NCI-H526 treated with DMSO at 0.1 percent for 48 hours (cell line): ENCODE measurements at regions not wholly inside any gene's neighbourhood (a gene's known extent, or its start where the extent isn't known, plus 50 kb on each side); places are given as distances from the start of the nearest gene placed in this dataset.
"Not testable (repeated sequence)": the region's sequence is repeated elsewhere in the genome, so short reads cannot be mapped to it uniquely, and the experiment has no call there.

Experiments
- DNase-seq: peaks from one replicate; lab custom pipeline; 2025; lab: John Stamatoyannopoulos, UW

DNA sequence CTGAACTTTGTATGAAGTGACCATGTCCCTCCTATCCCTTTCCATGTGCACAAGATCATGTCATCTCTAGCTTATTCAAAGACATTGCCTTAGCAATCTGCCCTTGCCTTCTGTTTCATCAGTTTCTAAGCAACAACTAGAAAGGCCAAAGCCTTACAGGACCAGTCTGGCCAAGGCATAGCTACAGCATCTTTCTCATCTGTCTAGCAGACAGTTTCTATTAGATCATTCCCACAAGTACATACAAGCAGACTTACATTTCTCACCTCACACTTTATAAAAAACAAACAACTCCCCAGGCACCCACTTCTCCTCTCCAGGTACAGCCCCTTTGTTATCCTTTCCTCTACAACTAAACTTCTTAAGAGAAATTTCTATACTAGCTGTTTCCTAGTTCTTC lies 188.7 kb upstream of the AADAT start:
- DNase-seq: no peak

DNA sequence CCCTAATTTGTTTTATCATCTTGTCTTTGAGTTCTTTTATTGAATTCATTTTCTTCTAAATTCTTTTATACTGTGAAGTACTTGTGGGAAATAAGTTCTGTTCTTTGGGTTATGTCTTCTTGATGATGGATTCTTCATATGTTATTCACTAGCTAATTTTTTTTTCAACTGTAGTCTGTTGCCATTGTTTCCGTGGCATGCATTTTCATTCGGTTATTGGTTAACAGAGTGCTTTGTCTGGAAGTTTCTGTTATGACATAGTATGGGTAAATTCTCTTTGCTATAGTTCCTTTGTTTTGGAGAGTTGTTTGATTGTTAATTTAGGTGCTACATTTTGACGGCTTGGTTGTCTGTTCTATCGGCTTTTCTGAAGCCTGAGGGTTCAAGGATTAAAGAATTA lies 184.9 kb upstream of the AADAT start:
- DNase-seq: no peak

DNA sequence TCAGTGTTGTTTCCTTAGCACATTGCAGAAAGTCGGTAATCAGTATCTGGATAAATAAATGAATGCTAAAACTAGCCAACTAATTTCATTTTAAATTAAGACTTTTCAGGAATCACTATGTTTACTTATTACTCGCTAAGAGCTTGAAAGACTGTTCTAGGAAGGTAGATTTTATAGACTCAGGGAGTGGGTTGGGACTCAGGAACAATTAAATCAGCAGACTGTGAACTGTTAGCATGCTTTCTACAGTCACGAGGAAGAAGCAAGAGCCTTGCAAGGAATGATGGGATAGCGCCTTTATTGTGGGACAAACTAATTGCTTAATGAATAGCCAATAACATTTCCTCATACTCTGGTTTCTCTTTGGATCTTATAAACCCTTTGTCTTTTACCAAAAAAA lies 183.2 kb upstream of the AADAT start:
- DNase-seq: no peak

DNA sequence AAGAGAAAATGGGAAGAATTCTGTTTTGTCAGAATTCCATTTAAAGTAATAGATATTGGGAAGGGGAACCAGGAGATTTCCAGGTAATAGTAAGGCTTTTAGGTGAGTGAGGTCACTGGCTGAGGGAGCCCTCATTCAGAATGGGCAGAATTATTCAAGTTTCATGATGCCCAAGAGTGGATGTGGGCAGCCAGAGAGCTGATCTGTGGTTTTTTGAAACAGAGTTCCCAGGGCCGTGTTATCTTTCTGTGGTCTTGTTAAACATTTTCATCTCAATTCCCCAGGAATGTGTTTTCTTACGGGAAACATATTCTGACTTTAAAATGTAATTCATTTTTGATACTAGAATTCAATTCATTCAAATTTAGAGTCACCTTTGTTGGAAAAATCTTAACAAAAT lies 182.0 kb upstream of the AADAT start:
- DNase-seq: no peak

DNA sequence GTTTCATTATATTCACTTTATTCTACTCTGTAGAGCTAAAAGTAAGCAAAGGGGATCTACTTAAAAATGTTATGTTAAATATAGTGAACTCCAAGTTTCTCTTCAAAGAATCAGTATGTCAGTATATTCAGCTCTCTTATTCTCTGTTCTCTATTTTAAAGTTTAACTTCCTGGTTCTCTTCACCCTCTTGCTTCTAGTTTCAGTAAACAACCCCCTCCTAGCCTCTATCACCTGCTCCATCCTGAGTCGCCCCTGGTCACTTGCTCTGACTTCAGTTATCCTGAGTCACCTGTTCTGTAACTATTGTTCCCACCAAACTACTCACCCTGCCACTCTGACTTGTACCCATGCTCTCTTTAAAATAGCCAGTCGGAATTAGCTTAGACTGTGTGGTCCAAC lies 180.9 kb upstream of the AADAT start:
- DNase-seq: no peak

DNA sequence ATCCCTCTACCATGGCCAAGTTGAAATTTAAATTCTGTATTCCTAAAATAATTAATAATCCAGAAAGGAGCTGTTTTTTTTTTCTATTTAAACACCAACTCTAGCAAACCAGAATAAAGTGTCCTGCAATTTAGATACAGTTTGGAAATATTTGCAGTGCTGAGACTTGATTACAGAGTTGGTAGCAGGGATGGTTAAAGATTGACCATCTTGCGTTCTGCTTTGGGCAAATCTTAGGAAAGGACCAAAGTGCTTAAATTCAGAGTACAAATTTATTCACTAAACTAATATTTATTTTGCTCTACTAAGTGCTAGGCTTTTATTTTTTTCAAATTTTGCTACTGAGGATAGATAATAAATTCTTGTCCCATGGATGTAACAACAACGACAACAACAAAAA lies 180.2 kb upstream of the AADAT start:
- DNase-seq: no peak

DNA sequence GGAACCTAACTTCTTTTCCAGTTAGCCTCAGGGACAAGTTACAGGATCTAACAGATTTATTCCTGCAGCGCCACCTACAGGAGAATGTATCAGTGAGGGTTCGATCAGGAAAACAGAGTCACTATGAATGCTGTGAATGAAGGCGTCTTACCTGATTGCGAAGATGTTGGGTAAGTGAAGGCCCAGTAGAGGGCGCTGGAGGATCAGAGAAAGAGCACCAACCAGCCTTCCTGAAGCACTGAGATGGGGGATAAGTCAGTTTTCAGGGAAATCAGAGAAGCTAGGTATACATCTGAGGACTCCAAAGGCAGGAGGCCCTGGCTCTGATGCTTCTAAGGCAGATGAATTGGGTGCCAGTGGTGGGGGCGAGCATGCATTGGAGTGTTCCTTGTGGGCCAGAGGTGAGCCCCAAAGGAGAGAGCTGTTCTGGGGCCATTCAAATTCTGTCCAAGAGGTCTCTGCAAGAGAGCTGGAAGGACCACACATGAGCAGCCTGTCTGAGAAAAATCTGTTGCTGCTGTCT lies 169.9 kb upstream of the AADAT start:
- DNase-seq: peak; percentile 87

DNA sequence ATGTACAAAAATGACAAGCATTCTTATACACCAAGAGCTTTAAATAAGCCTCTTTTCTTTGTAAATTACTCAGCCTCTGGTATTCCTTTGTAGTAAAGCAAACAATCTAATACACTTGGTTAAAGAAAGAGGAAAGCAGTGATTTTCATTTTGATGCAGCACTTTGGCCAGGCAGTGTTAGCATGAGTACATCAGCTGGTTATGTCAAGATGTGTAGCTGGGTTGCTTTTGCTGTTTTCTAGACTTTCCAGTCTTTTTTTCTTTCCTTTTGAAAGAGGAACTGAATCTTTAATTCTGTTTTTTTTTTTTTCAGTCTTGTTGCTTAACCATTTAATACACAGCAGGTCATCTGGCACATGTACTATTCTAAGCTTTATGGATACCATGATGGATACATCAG lies 167.1 kb upstream of the AADAT start:
- DNase-seq: no peak

DNA sequence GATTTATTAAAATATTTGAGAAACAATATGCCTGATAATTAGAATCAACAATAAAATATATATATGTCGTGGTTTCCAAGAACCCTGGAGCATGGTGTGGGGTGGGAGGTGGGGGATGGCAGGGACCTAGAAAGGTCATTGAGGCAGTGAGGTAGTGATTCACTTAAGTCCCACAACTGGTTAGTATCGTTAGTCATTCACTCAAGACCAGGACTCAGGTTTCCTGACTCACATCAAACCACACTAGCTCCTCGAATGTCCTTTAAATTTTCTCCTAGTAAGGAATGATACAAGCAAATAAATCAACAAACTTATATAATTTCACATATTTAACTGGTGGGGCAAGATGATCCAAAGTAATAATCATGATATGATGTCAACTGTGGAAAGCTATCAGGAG lies 158.8 kb upstream of the AADAT start:
- no peak for DNase-seq

DNA sequence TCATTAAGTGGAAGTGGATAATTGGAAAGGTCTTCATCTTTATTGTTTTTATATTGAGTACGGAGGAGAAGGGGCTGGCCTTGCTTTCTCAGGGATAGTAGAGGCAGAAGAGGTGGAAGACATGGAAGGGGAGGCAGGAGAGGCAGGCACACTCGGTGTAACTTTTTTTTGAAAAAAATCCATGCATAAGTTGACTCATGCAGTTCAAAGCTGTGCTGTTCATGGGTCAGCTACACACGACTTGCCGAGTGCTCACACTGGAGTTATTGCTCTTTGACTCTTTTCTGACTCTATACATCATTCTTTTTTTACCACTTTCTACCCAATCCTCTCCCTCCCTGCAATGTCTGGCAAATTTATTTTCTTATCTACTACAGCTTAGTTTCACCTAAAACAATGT lies 158.3 kb upstream of the AADAT start:
- no peak for DNase-seq

DNA sequence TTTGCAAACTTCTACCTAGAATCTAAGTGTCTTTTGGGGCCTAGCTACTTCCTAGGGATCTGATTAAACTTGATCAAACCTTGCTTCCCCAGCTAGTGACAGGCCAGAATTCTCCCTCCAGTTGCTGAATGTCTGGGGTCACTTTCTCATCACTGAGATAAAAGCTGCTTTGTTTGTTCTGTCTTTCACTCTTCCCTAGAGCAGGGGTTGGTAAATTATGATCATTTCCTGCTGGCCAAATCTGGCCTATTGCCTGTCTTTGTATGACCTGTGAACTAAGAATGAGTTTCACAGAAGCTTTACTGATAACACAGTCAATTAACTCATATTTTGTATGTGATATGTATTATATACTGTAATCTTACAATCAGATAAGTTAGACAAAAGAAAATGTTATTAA lies 157.8 kb upstream of the AADAT start:
- no peak for DNase-seq

DNA sequence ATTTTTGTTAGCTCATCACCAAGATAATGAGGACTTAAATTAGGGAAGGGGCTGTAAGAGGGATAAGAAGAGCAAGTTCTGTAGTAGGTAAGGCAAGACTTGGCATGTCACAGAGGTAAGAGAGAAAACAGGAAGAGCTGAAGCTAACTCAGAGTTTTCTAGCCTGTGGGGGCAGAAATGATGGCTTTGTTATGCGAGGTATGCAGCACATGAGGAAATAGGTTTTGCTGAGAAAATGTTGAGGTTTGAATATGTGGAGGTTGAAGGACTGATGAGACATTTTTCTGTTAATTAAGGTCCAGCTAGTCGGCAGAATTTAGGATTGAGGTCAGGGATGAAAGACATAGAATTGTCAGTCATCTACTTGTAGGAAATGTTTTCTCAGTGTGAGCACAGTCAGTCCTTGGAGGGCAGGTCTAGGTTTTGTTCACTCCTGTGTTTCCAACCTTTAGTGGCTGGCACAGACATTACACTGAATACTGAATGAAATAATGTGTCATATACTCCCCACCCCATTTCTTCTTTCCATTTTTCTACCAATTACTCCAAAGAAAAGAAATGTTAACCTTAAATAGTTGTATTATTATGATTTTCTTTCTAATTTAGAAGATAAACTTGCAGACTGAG lies 154.0 kb upstream of the AADAT start:
- no peak for DNase-seq

DNA sequence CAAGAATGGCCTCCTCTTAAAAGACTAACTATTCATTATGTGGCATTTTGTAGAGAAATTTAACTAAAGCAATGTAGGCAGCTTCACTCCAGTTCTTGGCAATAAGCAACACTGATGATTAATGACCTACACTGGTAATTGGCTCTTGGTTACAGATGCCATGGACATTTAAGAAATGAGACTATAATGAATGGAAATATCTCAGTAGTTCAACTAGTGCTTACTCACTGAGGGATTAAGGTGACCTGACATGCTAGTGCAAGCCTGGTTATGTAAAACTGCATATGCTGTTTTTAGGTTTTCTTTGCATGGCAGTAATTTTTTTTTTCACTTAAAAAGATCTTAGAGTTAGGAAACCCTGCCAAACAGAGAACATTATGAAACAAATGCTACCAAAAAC lies 152.7 kb upstream of the AADAT start:
- DNase-seq: no peak

DNA sequence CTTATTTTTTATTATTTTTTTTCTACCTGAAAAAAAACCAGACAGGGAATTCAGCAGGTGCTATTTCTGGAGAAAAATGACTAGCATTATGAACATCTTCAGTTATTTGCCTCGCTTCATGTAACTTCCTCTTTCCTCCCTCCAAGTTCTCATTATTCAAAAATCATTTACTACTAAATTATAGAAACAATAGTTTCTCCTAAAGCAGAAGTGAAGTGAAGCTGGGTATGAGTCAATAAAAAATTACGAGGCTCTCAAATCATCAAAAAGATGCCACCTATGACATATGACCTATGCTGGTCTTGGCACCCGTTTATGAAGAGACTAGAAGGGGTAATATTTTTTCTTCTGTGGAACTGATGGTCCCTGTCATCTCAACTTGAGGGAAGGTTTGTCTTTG lies 145.0 kb upstream of the AADAT start:
- DNase-seq: no peak

DNA sequence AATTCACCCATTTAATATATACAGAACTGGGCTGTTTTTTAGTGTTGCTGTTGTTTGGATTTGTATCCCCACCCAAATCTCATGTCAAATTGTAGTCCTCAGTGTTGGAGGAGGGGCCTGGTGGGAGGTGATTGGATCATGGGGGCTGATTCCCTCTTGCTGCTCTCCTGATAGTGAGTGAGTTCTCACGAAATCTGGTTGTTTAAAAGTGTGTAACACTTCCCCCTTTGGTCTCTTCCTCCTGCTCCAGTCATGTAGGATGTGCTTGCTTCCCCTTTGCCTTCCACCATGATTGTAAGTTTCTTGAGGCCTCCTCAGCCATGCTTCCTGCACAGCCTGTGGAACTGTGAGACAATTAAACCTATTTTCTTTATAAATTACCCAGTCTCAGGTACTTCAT lies 141.6 kb upstream of the AADAT start:
- DNase-seq: no peak

DNA sequence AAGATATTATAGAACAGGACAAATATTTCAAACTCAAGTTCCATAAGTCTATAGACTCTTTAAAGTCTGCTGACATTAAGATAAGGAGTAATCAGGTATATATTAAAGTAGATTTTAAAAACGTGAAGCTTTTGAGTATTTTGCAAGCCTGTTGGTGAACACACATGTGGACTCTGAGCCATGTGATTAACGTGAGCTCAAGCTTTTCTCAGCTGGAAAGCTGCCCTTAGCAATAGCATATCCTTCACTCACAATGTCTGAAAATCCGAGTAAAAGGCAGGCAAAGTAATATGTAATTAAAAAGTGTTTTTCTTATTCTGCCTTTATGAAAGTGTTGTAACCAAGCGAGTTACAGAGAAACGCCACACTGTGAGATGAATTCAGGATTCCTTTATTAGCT lies 140.5 kb upstream of the AADAT start:
- no peak for DNase-seq

DNA sequence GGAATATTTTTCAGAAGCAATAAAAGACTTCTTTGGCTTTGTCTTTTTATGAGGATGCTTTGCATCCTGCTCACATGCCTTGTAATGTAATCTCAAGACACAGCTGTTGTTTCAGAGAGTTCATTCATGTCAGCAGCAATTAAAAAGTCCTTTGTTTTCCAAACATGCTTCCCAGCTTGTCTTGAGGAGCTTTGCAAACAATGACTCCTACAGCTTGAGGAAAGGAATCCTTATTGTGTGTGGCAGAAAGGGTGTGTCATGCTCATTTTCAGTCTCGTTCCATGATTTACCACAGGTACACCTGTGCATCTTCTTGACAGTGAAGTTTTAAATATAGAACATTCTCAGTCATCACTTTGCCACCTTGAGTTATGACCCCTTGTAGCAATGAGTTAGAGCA lies 139.2 kb upstream of the AADAT start:
- no peak for DNase-seq

DNA sequence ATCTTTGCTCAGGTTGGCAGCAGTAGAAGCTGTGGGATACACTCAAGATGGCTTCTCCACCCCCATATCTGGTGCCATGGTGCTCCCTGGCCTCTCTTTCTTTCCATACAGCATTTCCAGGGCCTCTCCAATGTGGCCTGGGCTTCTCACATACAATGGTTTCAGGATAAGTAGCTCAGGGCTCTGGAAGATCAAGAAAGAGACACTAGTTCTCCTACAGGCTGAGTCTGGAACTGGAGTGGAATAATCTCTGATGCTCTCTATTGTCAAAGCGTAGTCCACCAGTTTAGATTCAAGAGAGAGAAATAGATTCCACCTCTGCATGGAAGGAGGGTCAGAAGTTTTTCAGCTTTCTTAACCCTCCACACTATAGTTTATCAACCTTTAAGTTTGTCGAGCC lies 138.2 kb upstream of the AADAT start:
- DNase-seq: no peak

DNA sequence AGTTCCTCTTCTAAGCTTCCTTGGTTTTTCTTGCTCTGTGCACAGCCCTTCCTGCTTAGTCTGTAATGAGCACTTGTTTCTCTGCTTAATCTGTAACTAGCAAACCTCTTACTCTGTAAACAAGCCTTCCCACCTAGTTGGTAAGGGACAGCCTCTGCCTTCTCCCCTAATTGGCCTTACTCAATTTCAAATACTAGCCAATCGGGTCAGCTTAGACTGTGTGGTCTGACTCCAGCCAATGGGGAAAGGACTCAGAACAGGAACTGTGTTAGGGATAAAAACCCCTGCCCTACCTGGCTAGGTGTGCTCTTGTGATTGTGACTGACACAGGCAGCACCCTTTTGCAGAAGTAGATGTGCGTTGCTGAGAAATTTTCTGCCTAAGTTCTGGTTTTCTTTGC lies 136.5 kb upstream of the AADAT start:
- no peak for DNase-seq

DNA sequence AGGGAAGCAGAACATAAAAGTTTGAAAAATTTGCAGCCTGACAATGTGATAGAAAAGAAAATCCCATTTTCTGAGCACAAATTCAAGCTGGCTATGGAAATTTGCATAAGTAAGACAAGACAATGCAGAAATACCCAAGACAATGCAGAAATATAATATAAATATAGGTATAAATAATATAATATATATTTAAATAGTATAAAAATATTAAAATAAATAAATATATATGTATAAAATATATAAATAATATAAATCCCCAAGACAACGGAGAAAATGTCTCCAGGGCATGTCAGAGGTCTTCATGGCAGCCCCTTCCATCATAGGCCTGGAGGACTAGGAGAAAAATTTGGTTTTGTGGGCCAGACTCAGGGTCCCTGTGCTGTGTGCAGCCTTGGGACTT lies 125.0 kb upstream of the AADAT start:
- no peak for DNase-seq

DNA sequence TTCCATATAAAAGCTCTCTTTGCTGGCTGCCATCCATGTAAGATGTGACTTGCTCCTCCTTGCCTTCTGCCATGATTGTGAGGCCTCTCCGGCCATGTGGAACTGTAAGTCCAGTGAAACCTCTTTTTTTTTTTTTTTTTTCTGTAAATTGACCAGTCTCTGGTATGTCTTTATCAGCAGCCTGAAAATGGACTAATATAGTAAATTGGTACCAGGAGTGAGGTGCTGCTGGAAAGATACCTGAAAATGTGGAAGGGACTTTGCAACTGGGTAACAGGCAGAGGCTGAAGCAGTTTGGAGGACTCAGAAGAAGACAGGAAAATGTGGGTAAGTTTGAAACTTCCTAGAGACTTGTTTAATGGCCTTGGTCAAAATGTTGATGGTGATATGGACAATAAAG lies 124.3 kb upstream of the AADAT start:
- no peak for DNase-seq

DNA sequence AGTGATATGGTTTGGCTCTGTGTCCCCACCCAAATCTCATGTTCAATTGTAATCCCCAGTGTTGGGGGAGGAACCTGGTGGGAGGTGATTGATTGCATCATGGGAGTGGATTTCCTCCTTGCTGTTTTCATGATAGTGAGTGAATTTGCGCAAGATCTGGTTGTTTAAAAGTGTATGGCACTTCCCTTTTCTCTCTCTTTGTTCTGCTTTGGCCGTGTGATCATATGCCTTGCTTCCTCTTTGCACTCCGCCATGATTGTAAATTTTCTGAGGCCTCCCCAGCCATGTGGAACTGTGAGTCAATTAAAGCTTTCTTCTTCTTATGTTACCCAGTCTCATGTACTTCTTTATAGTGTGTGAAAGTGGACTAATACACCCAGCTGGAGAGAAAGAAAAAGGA lies 113.0 kb upstream of the AADAT start:
- no peak for DNase-seq

DNA sequence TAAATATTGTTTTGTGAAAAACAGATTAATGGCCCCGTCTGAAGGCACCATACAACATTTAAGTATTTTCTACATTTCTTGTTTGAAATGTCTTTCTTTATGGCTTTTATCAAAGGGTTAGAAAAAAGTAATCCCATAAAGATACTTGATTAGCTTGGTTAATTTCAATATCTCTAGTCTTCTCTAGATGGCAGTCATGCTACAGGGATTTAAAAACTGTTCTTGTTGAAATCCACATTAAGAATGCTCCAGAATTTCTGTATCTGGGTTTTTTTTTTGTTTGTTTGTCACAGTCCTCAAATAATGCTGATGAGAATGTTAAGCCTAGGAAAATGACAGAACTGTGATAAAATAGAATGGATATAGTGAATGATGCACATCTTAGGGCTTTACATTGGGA lies 109.0 kb upstream of the AADAT start:
- DNase-seq: no peak

DNA sequence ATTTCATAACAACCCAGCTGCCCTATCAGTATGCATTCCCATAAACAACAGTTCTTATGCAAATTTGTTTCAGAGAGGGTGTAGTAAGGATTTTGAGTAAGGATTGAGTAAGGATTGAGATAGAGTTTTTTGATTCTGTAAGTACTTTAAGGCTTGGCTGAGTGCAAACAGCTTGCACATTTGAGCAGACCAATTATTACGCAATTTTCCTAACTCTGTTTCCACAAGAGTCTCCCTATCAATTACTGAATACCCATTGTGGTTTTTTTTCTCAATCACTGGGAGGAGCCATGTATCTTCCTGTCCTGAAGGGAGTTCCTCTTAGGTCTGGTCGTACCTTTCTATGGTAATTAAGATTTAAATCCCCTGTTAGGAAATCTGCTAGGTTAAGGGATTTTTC lies 105.0 kb upstream of the AADAT start:
- DNase-seq: not testable (repeated sequence)

DNA sequence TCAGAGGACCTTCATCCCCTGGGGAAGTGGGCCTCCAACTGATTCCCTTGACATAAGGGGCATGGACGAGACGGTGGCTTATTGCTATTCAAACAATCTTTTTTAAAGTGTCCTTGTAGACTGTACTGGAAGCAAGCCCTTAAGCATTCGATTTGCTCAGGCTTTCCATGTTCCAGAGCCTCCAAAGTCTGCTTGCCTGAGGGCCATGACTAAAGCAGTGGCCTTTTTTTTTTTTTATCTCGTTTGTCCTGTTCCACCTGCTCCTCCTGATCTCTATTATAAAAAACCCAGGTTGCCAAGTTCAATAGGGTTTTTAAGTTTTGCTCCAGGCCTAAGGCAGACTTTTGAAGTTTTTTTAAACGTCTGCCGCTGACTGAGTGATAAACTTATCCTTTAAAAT lies 103.7 kb upstream of the AADAT start:
- DNase-seq: no peak
